Parathyroid adenoma (tissue), 2 donors: ENCODE measurements at regions not wholly inside any gene's neighbourhood (a gene's known extent, or its start where the extent isn't known, plus 50 kb on each side); places are given as distances from the start of the nearest gene placed in this dataset.

Experiments used
- H2AFZ ChIP-seq: fragments of 300-600 bp; sonication (generic); one replicate; pipeline ENCODE4 v1.7.0; 2017; ENCODE audit warnings: antibody characterized with exemption, mild to moderate bottlenecking
- H3K27ac ChIP-seq: fragments of 300-600 bp; sonication (generic); one replicate; pipeline ENCODE4 v1.7.0; 2017
- H3K27me3 ChIP-seq: fragments of 300-600 bp; sonication (generic); one replicate; pipeline ENCODE4 v1.7.0; 2017; ENCODE audit warnings: low read length; ENCODE audit not compliant: control insufficient read depth, insufficient read depth
- H3K36me3 ChIP-seq: fragments of 300-600 bp; sonication (generic); one replicate; pipeline ENCODE4 v1.7.0; 2017; ENCODE audit warnings: low read length; ENCODE audit not compliant: control insufficient read depth, insufficient read depth
- H3K4me1 ChIP-seq: fragments of 300-600 bp; sonication (generic); one replicate; pipeline ENCODE4 v1.7.0; 2017; ENCODE audit warnings: control low read depth
- H3K4me2 ChIP-seq: fragments of 300-600 bp; sonication (generic); one replicate; pipeline ENCODE4 v1.7.0; 2017; ENCODE audit warnings: low read length
- H3K4me3 ChIP-seq: fragments of 300-600 bp; sonication (generic); one replicate; pipeline ENCODE4 v1.7.0; 2017; ENCODE audit warnings: low read depth, low read length
- H3K79me2 ChIP-seq: fragments of 300-600 bp; sonication (generic); one replicate; pipeline ENCODE4 v1.7.0; 2017; ENCODE audit warnings: control low read depth
- H3K9ac ChIP-seq: fragments of 300-600 bp; sonication (generic); one replicate; pipeline ENCODE4 v1.7.0; 2017; ENCODE audit warnings: mild to moderate bottlenecking
- H3K9me3 ChIP-seq: fragments of 300-600 bp; sonication (generic); one replicate; pipeline ENCODE4 v1.7.0; 2017; ENCODE audit warnings: low read length; ENCODE audit not compliant: control insufficient read depth
- TF ChIP-seq, protein P1 (sequence below): fragments of 300-600 bp; sonication (generic); IDR thresholded peaks from one replicate; pipeline ENCODE4 v1.7.0; 2017; ENCODE audit warnings: antibody characterized with exemption, mild to moderate bottlenecking
- donor health status: primary hyperparathyroidism.

DNA sequence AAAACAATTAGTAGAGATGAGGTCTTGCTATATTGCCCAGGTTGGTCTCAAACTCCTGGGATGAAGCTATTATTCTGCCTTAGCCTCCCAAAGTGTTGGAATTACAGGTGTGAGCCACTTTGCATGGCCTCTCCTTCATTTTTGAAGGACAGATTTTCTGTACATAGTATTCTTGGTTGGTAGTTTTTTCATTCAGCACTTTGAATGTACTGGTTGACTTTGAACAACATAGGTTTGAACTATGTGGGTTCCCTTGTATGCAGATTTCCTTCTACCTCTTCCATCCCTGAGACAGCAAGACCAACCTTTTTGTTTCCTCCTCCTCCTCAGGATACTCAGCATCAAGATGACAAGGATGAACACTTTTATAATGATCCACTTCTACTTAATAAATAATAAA is 436.4 kb downstream of the QKI start:
- no peaks in the 10 kb centered on the region for H3K4me1 ChIP-seq
- no peaks in the 10 kb centered on the region for H3K9me3 ChIP-seq
- TF ChIP-seq, protein P1, sequence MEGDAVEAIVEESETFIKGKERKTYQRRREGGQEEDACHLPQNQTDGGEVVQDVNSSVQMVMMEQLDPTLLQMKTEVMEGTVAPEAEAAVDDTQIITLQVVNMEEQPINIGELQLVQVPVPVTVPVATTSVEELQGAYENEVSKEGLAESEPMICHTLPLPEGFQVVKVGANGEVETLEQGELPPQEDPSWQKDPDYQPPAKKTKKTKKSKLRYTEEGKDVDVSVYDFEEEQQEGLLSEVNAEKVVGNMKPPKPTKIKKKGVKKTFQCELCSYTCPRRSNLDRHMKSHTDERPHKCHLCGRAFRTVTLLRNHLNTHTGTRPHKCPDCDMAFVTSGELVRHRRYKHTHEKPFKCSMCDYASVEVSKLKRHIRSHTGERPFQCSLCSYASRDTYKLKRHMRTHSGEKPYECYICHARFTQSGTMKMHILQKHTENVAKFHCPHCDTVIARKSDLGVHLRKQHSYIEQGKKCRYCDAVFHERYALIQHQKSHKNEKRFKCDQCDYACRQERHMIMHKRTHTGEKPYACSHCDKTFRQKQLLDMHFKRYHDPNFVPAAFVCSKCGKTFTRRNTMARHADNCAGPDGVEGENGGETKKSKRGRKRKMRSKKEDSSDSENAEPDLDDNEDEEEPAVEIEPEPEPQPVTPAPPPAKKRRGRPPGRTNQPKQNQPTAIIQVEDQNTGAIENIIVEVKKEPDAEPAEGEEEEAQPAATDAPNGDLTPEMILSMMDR = no peak
- H3K27ac ChIP-seq = no peak overlapping the region
- no peak overlapping the region for H3K4me3 ChIP-seq
- no peaks in the 10 kb centered on the region for H3K36me3 ChIP-seq
- no peaks in the 10 kb centered on the region for H3K79me2 ChIP-seq
- H3K9ac ChIP-seq = no peak overlapping the region
- H3K4me2 ChIP-seq = no peak overlapping the region
- no peak overlapping the region for H2AFZ ChIP-seq
- H3K27me3 ChIP-seq = no peaks in the 10 kb centered on the region

DNA sequence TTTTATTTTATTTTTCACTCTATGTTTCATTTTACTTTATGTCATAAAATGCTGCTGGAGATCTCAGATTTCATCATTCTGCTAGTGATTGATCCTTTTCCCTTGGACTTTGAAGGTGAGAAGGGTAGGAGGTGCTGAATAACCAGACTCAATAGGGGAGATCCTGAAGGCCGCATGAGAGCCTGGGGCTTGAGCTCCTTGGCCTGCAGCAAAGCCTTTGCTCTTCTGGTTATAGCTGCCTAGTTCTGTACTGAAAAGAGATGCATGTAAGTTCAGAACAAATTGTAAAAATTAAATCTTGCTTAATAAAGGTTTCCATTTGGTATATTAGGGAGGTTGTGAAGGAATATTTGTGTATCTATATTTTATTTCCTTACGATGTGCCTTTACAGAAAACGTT is 430.2 kb downstream of the QKI start:
- Histone ChIP-seq H3K4me1 (no peaks in the 10 kb centered on the region), H3K4me2 (no peak overlapping the region), H3K4me3 (no peak overlapping the region), H3K27ac (no peak overlapping the region), H3K36me3 (no peaks in the 10 kb centered on the region), H2AFZ (no peak overlapping the region), H3K9me3 (no peaks in the 10 kb centered on the region), H3K9ac (no peak overlapping the region), H3K79me2 (no peaks in the 10 kb centered on the region), H3K27me3 (no peaks in the 10 kb centered on the region)
- TF ChIP-seq, protein P1 = no peak

DNA sequence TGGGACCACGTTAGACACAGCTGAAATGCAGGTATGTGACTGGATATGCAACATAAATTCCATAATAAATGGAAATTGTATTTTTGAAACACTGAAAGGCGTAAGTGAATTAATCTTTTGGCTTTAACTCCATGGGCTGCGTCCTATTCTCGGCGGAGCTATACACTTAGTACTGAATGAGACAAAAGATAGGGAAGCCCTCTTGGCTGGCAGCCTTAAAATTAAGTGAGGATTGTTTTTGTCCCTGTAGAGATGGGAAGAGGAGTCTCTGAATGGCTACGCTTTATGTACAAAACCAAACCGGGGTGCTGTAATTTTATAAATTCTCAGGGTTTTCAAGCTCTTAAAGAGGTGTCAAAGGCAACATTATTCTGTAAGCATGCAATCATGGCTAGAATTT is 429.8 kb downstream of the QKI start:
- no peak overlapping the region for H3K27ac ChIP-seq
- H3K4me3 ChIP-seq = no peak overlapping the region
- TF ChIP-seq, protein P1 = no peak
- no peaks in the 10 kb centered on the region for H3K27me3 ChIP-seq
- no peaks in the 10 kb centered on the region for H3K79me2 ChIP-seq
- no peaks in the 10 kb centered on the region for H3K36me3 ChIP-seq
- no peak overlapping the region for H3K4me2 ChIP-seq
- H3K9ac ChIP-seq = no peak overlapping the region
- no peak overlapping the region for H2AFZ ChIP-seq
- no peaks in the 10 kb centered on the region for H3K4me1 ChIP-seq
- H3K9me3 ChIP-seq = no peaks in the 10 kb centered on the region

DNA sequence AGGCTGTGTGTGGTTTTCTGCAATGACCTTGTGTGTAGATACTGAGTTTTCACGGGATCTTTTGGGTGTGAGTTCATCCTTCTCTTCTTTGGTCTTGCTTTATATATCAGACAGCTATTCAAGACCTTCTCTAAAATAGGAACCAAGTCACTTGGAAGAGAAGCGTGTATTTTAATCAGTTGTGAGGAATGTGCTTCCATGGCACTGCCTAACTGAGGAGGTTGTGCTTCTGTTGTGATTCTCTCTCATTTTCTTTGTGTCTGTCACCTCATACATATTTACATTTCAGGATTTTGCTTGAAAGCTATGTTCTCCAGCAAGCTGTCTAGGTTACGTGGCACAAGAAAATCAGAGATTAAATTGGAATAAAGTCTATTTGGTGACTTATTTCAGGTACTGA is 428.7 kb downstream of the QKI start:
- no peak overlapping the region for H3K4me2 ChIP-seq
- no peak overlapping the region for H3K9ac ChIP-seq
- no peaks in the 10 kb centered on the region for H3K27me3 ChIP-seq
- H3K79me2 ChIP-seq = no peaks in the 10 kb centered on the region
- H3K9me3 ChIP-seq = no peaks in the 10 kb centered on the region
- no peak overlapping the region for H2AFZ ChIP-seq
- H3K4me3 ChIP-seq = no peak overlapping the region
- no peaks in the 10 kb centered on the region for H3K4me1 ChIP-seq
- TF ChIP-seq, protein P1 = no peak
- no peak overlapping the region for H3K27ac ChIP-seq
- H3K36me3 ChIP-seq = no peaks in the 10 kb centered on the region

DNA sequence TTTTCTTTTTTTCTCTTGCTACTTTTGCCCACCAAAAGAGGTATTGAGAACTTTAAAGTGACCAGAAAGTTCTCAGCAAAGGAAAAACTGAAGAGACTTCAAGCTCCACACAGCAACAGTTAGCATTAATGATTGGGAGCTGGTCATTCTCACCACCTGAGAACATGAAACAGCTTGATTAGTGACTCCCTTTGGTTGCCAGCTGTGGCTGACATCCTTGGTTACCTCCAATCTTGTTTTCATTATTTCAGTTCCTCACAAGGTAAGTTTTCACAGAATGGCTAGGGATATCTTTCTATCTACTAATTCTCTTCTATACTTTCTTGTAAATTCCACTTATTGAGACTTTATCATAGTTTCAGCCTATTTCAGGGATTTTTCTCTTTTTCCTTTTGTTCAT is 427.9 kb downstream of the QKI start:
- Histone ChIP-seq H3K79me2 (no peaks in the 10 kb centered on the region), H3K9me3 (no peaks in the 10 kb centered on the region), H3K4me3 (no peak overlapping the region)

More for the DNA sequence above, 427.9 kb downstream of the QKI start:
- Histone ChIP-seq H2AFZ (no peak overlapping the region), H3K36me3 (no peaks in the 10 kb centered on the region), H3K4me2 (no peak overlapping the region), H3K4me1 (no peaks in the 10 kb centered on the region), H3K9ac (no peak overlapping the region), H3K27me3 (no peaks in the 10 kb centered on the region), H3K27ac (no peak overlapping the region)
- TF ChIP-seq, protein P1 = no peak
